Osteoblast (primary cell): ENCODE measurements at regions not wholly inside any gene's neighbourhood (a gene's known extent, or its start where the extent isn't known, plus 50 kb on each side); places are given as distances from the start of the nearest gene placed in this dataset.

Experiments
- DNase-seq: peaks from one replicate; pipeline ENCODE4 v3.0.0; 2011; ENCODE audit warnings: low spot score, mixed read lengths; ENCODE audit not compliant: insufficient read length; ENCODE audit errors: missing footprints
- H2AFZ ChIP-seq: 2 replicates; pipeline ENCODE4 v1.6.0; 2011; ENCODE audit warnings: mild to moderate bottlenecking, low read length
- H3K27ac ChIP-seq: 2 replicates; pipeline ENCODE4 v1.5.1; 2011; ENCODE audit warnings: mild to moderate bottlenecking, low read depth, low read length, moderate library complexity
- H3K27me3 ChIP-seq: 2 replicates; pipeline ENCODE4 v1.6.0; 2012; ENCODE audit warnings: mild to moderate bottlenecking, control low read depth, inconsistent platforms, low read length, moderate library complexity; ENCODE audit not compliant: insufficient read depth
- H3K36me3 ChIP-seq: 2 replicates; pipeline ENCODE4 v1.5.1; 2011; ENCODE audit warnings: mild to moderate bottlenecking, low read length, control low read depth, moderate library complexity; ENCODE audit not compliant: insufficient read depth
- H3K4me1 ChIP-seq: 2 replicates; pipeline ENCODE4 v1.5.1; 2011; ENCODE audit warnings: mild to moderate bottlenecking, low read length, control low read depth, moderate library complexity; ENCODE audit not compliant: insufficient read depth
- H3K4me2 ChIP-seq: 2 replicates; pipeline ENCODE4 v1.6.0; 2011; ENCODE audit warnings: mild to moderate bottlenecking, low read length; ENCODE audit not compliant: insufficient read depth
- H3K4me3 ChIP-seq: fragments of 200-600 bp; sonication (generic); 3 replicates; pipeline ENCODE4 v1.5.1; 2012; ENCODE audit warnings: mild to moderate bottlenecking, low read length, inconsistent platforms; ENCODE audit not compliant: insufficient read depth
- H3K79me2 ChIP-seq: 2 replicates; pipeline ENCODE4 v1.6.0; 2012; ENCODE audit warnings: mild to moderate bottlenecking, low read length, control low read depth, inconsistent platforms; ENCODE audit not compliant: insufficient read depth
- H3K9me3 ChIP-seq: 2 replicates; pipeline ENCODE4 v1.5.1; 2011; ENCODE audit warnings: low read depth, low read length, control low read depth
- H4K20me1 ChIP-seq: 2 replicates; pipeline ENCODE4 v1.6.0; 2012; ENCODE audit warnings: mild to moderate bottlenecking, low read length, control low read depth; ENCODE audit not compliant: insufficient read depth
- CTCF ChIP-seq: IDR thresholded peaks from 2 replicates; pipeline ENCODE4 v1.5.1; 2011; ENCODE audit warnings: mild to moderate bottlenecking, low read depth, low read length, moderate library complexity; ENCODE audit errors: extremely low read depth

- no peaks in the 10 kb centered on the region for H3K9me3 ChIP-seq
- TF ChIP-seq CTCF, result no peak
- no peaks in the 10 kb centered on the region for H3K79me2 ChIP-seq
- peaks cover 15% of the 10 kb centered on the region for H3K4me1 ChIP-seq
- no peaks in the 10 kb centered on the region for H4K20me1 ChIP-seq
- H3K4me3 ChIP-seq, result no peak overlapping the region
- no peaks in the 10 kb centered on the region for H3K27me3 ChIP-seq
- no peak overlapping the region for H3K4me2 ChIP-seq
- no peak overlapping the region for H2AFZ ChIP-seq
- H3K36me3 ChIP-seq, result no peaks in the 10 kb centered on the region
- DNase-seq, result no peak
- no peak overlapping the region for H3K27ac ChIP-seq
Measured at GRCh38 chr7:24457219-24457558, 116.1 kb upstream of the PALS2 start.

- no peak overlapping the region for H2AFZ ChIP-seq
- H3K4me1 ChIP-seq, result peaks cover 2% of the 10 kb centered on the region
- no peak overlapping the region for H3K27ac ChIP-seq
- H3K9me3 ChIP-seq, result no peaks in the 10 kb centered on the region
- H3K79me2 ChIP-seq, result no peaks in the 10 kb centered on the region
- TF ChIP-seq CTCF, result no peak
- no peak overlapping the region for H3K4me2 ChIP-seq
- no peaks in the 10 kb centered on the region for H3K36me3 ChIP-seq
- no peaks in the 10 kb centered on the region for H4K20me1 ChIP-seq
- no peak for DNase-seq
- no peak overlapping the region for H3K4me3 ChIP-seq
- H3K27me3 ChIP-seq, result no peaks in the 10 kb centered on the region
Measured at GRCh38 chr7:24462117-24462516, 111.1 kb upstream of the PALS2 start.

- H4K20me1 ChIP-seq, result no peaks in the 10 kb centered on the region
- no peak overlapping the region for H3K27ac ChIP-seq
- no peak overlapping the region for H2AFZ ChIP-seq
- no peaks in the 10 kb centered on the region for H3K36me3 ChIP-seq
- no peaks in the 10 kb centered on the region for H3K79me2 ChIP-seq
- H3K4me3 ChIP-seq, result no peak overlapping the region
- H3K4me2 ChIP-seq, result no peak overlapping the region
- no peaks in the 10 kb centered on the region for H3K9me3 ChIP-seq
- TF ChIP-seq CTCF, result no peak
- no peaks in the 10 kb centered on the region for H3K4me1 ChIP-seq
- DNase-seq, result no peak
- no peaks in the 10 kb centered on the region for H3K27me3 ChIP-seq
Measured at GRCh38 chr7:24462984-24463383, 110.3 kb upstream of the PALS2 start.

- Histone ChIP-seq H3K79me2 (no peaks in the 10 kb centered on the region), H3K36me3 (no peaks in the 10 kb centered on the region), H2AFZ (no peak overlapping the region), H3K27ac (no peak overlapping the region), H3K4me2 (no peak overlapping the region), H4K20me1 (no peaks in the 10 kb centered on the region), H3K9me3 (no peaks in the 10 kb centered on the region), H3K4me3 (no peak overlapping the region), H3K4me1 (no peaks in the 10 kb centered on the region), H3K27me3 (no peaks in the 10 kb centered on the region)
- no peak for TF ChIP-seq CTCF
- no peak for DNase-seq
Measured at GRCh38 chr7:24463474-24463873, 109.8 kb upstream of the PALS2 start.
